GM12865 (cell line): ENCODE measurements at regions not wholly inside any gene's neighbourhood (a gene's known extent, or its start where the extent isn't known, plus 50 kb on each side); places are given as distances from the start of the nearest gene placed in this dataset.

Source experiments
- DNase-seq: peaks from one replicate; pipeline ENCODE4 v3.0.0; 2010; ENCODE audit warnings: low read depth
- H3K4me3 ChIP-seq: 2 replicates; pipeline ENCODE4 v1.5.1; 2011; ENCODE audit warnings: mild to moderate bottlenecking, low read depth, low read length, control low read depth
- CTCF ChIP-seq: IDR thresholded peaks from 2 replicates; pipeline ENCODE4 v1.5.1; 2011; ENCODE audit warnings: low read length, control low read depth, low read depth, inconsistent platforms; ENCODE audit not compliant: insufficient read depth; ENCODE audit errors: missing control alignments

- no peak for DNase-seq
- TF ChIP-seq CTCF = no peak
- no peak overlapping the region for H3K4me3 ChIP-seq
Observed at GRCh38 chr5:58264276-58264675, 195.6 kb downstream of the PLK2 start.

- no peak for TF ChIP-seq CTCF
- H3K4me3 ChIP-seq = no peak overlapping the region
- DNase-seq = no peak
Observed at GRCh38 chr5:58263296-58263695, 196.6 kb downstream of the PLK2 start.

- no peak for TF ChIP-seq CTCF
- no peak for DNase-seq
- H3K4me3 ChIP-seq = no peak overlapping the region
Observed at GRCh38 chr5:58262226-58262625, 197.7 kb downstream of the PLK2 start.

GRCh38 chr5:58261605-58262004, 198.3 kb downstream of the PLK2 start:
- no peak overlapping the region for H3K4me3 ChIP-seq
- no peak for DNase-seq
- no peak for TF ChIP-seq CTCF

- no peak overlapping the region for H3K4me3 ChIP-seq
- no peak for DNase-seq
Observed at GRCh38 chr5:58260243-58260642, 199.6 kb downstream of the PLK2 start.

GRCh38 chr5:58259685-58260152, 200.2 kb downstream of the PLK2 start:
- H3K4me3 ChIP-seq = no peak overlapping the region
- no peak for DNase-seq
- TF ChIP-seq CTCF = no peak

More at GRCh38 chr5:58260243-58260642, 199.6 kb downstream of the PLK2 start:
- no peak for TF ChIP-seq CTCF

GRCh38 chr5:58258984-58259684, 200.8 kb downstream of the PLK2 start:
- TF ChIP-seq CTCF = no peak
- no peak overlapping the region for H3K4me3 ChIP-seq
- no peak for DNase-seq
